ENCODE measurements at regions not wholly inside any gene's neighbourhood (a gene's known extent, or its start where the extent isn't known, plus 50 kb on each side); places are given as distances from the start of the nearest gene placed in this dataset.

DNA sequence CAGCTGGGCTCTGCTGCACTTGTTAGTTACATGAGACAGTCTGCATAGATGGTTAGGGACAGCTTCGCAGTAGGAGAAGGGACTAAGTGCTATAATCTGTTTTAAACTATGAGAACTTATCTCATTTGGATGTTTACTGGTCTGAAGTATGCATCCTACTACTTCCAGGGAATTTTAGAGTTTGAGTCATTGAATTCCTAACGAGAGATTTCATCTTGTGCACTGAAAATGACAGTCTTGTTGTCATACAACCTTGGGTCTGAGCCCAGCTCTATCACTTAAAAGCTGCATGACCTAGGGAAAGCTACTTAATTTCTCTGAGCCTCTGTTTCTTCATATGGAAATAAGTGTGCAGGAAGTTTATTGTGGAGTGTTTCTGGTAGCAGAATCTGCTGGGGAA is 78.4 kb downstream of the TRIM43 start:
- TF ChIP-seq RAD21 (IDR thresholded peaks at IDR 0.05) (no peak), FOXA1 (IDR thresholded peaks at IDR 0.05) (no peak), YY1 (IDR thresholded peaks at IDR 0.05) (no peak), TAF1 (conservative IDR thresholded peaks at IDR 0.05) (no peak), GABPA (IDR thresholded peaks at IDR 0.05 in 1 of 2, conservative IDR thresholded peaks at IDR 0.05 in 1 of 2) (no peak)
- TF ChIP-seq, protein P1, sequence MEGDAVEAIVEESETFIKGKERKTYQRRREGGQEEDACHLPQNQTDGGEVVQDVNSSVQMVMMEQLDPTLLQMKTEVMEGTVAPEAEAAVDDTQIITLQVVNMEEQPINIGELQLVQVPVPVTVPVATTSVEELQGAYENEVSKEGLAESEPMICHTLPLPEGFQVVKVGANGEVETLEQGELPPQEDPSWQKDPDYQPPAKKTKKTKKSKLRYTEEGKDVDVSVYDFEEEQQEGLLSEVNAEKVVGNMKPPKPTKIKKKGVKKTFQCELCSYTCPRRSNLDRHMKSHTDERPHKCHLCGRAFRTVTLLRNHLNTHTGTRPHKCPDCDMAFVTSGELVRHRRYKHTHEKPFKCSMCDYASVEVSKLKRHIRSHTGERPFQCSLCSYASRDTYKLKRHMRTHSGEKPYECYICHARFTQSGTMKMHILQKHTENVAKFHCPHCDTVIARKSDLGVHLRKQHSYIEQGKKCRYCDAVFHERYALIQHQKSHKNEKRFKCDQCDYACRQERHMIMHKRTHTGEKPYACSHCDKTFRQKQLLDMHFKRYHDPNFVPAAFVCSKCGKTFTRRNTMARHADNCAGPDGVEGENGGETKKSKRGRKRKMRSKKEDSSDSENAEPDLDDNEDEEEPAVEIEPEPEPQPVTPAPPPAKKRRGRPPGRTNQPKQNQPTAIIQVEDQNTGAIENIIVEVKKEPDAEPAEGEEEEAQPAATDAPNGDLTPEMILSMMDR (IDR thresholded peaks at IDR 0.05; ENCODE audit: low read depth, low read length, missing input control) = no peak
- TF ChIP-seq, protein P2, sequence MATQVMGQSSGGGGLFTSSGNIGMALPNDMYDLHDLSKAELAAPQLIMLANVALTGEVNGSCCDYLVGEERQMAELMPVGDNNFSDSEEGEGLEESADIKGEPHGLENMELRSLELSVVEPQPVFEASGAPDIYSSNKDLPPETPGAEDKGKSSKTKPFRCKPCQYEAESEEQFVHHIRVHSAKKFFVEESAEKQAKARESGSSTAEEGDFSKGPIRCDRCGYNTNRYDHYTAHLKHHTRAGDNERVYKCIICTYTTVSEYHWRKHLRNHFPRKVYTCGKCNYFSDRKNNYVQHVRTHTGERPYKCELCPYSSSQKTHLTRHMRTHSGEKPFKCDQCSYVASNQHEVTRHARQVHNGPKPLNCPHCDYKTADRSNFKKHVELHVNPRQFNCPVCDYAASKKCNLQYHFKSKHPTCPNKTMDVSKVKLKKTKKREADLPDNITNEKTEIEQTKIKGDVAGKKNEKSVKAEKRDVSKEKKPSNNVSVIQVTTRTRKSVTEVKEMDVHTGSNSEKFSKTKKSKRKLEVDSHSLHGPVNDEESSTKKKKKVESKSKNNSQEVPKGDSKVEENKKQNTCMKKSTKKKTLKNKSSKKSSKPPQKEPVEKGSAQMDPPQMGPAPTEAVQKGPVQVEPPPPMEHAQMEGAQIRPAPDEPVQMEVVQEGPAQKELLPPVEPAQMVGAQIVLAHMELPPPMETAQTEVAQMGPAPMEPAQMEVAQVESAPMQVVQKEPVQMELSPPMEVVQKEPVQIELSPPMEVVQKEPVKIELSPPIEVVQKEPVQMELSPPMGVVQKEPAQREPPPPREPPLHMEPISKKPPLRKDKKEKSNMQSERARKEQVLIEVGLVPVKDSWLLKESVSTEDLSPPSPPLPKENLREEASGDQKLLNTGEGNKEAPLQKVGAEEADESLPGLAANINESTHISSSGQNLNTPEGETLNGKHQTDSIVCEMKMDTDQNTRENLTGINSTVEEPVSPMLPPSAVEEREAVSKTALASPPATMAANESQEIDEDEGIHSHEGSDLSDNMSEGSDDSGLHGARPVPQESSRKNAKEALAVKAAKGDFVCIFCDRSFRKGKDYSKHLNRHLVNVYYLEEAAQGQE (IDR thresholded peaks at IDR 0.05) = no peak

All from liver (tissue), 3 donors.